K562 (cell line): ENCODE measurements at regions not wholly inside any gene's neighbourhood (a gene's known extent, or its start where the extent isn't known, plus 50 kb on each side); places are given as distances from the start of the nearest gene placed in this dataset.

Experiments
- ATAC-seq: fragments of 200-7000 bp; cut with Tn5 transposase; 3 replicates; pipeline ENCODE4 v1.9.1; 2020; ENCODE audit warnings: moderate library complexity
- BruUV-seq: library from RNA; stranded (reverse); fragments of 400-500 nt; replicated peaks from 2 replicates; lab custom pipeline; 2021; lab: Mats Ljungman, UMichigan
- CTCF ChIA-PET: fragments of 300-600 bp; formaldehyde crosslinking; extraction: SDS; loops from one replicate; lab custom pipeline; 2021; ENCODE audit warnings: low intra/inter-chr PET ratio; lab: Yijun Ruan, JAX
- POLR2A ChIA-PET: fragments of 300-600, 350-650 bp; sonication (Branson Sonifier 250); formaldehyde crosslinking; extraction: SDS; loops from one replicate; lab custom pipeline; 2021; ENCODE audit warnings: antibody characterized with exemption, inconsistent platforms; lab: Yijun Ruan, JAX
- DNase-seq, 4 experiments: peaks; one replicate each; pipeline versions ENCODE4 v3.0.0 to v3.0.0-alpha.2; 2011 to 2018; ENCODE audit warnings: low spot score in 3 of 4, mixed read lengths in 3 of 4; ENCODE audit errors: extremely low read depth in 1 of 4
- FAIRE-seq: peaks from 2 replicates; lab custom pipeline; 2011; peaks lifted over from hg19 to GRCh38; lab: Jason Lieb, UNC
- H2AFZ ChIP-seq: 2 replicates; pipeline ENCODE4 v1.6.0; 2011; ENCODE audit warnings: low read depth, low read length, control low read depth, inconsistent platforms
- H3K27ac ChIP-seq: fragments of 200-600 bp; 3 replicates; pipeline ENCODE4 v1.8.0; 2011; ENCODE audit warnings: low read depth, mild to moderate bottlenecking, control low read depth, inconsistent platforms, low read length, moderate library complexity, mixed read lengths; ENCODE audit errors: extremely low read depth
- H3K27me3 ChIP-seq, 2 experiments: fragments of 300-600 bp in 1 of 2; 2 replicates in 1 of 2; 3 replicates in 1 of 2; pipeline versions ENCODE4 v1.6.0 to v1.8.0; 2011; ENCODE audit warnings: inconsistent platforms in 2 of 2, low read length in 2 of 2, mild to moderate bottlenecking in 1 of 2, mixed read lengths in 1 of 2, moderate library complexity in 1 of 2; ENCODE audit not compliant: control insufficient read depth in 2 of 2, insufficient read depth in 2 of 2
- H3K36me3 ChIP-seq: fragments of 300-600 bp; 3 replicates; pipeline ENCODE4 v1.8.0; 2011; ENCODE audit warnings: mild to moderate bottlenecking, low read length, inconsistent platforms; ENCODE audit not compliant: control insufficient read depth, insufficient read depth
- H3K4me1 ChIP-seq, 2 experiments: fragments of 200-600 bp in 1 of 2; replicated peaks in 1 of 2; 2 replicates in 1 of 2; 3 replicates in 1 of 2; pipeline versions ENCODE4 v1.5.1 to v1.8.0; 2011; ENCODE audit warnings: inconsistent platforms in 2 of 2, low read length in 2 of 2, mild to moderate bottlenecking in 1 of 2, mixed read lengths in 1 of 2, moderate library complexity in 1 of 2; ENCODE audit not compliant: control insufficient read depth in 2 of 2, insufficient read depth in 2 of 2
- H3K4me2 ChIP-seq: 2 replicates; pipeline ENCODE4 v1.6.1; 2011; ENCODE audit warnings: low read length, control low read depth, inconsistent platforms, mixed read lengths; ENCODE audit not compliant: insufficient read depth
- H3K4me3 ChIP-seq: fragments of 200-600 bp; sonication (generic), shearing (Covaris generic); 2 replicates; pipeline ENCODE4 v1.5.1; 2016; ENCODE audit warnings: control low read depth, inconsistent platforms
- H3K79me2 ChIP-seq: fragments of 200-600 bp; 3 replicates; pipeline ENCODE4 v1.8.0; 2011; ENCODE audit warnings: low read length, inconsistent platforms; ENCODE audit not compliant: control insufficient read depth, insufficient read depth
- H3K9ac ChIP-seq, 2 experiments: 2 replicates each; pipeline versions ENCODE4 v1.6.0 to v1.6.1; 2011; ENCODE audit warnings: low read depth in 2 of 2, low read length in 2 of 2, control low read depth in 1 of 2, inconsistent platforms in 1 of 2, mild to moderate bottlenecking in 1 of 2, mixed read lengths in 1 of 2; ENCODE audit not compliant: insufficient read depth in 1 of 2
- H3K9me1 ChIP-seq: one replicate; pipeline ENCODE4 v1.6.0; 2011; ENCODE audit warnings: inconsistent platforms, mild to moderate bottlenecking, low read length, moderate library complexity; ENCODE audit not compliant: control insufficient read depth, insufficient read depth
- H3K9me3 ChIP-seq: replicated peaks from 2 replicates; pipeline ENCODE4 v1.5.1; 2011; ENCODE audit warnings: low read depth, low read length, inconsistent platforms; ENCODE audit not compliant: control insufficient read depth, insufficient read depth
- H4K20me1 ChIP-seq: replicated peaks from 2 replicates; pipeline ENCODE4 v1.6.1; 2011; ENCODE audit warnings: low read length, inconsistent platforms, mixed read lengths; ENCODE audit not compliant: control insufficient read depth, insufficient read depth
- CREB3 ChIP-seq: fragments of 450-650 bp; conservative IDR thresholded peaks from 2 replicates; pipeline ENCODE4 v1.6.1; 2016; ENCODE audit warnings: missing genetic modification characterization, low read depth, mild to moderate bottlenecking, missing compliant biosample characterization, moderate library complexity
- CTCF ChIP-seq, 3 experiments: IDR thresholded peaks in 2 of 3; conservative IDR thresholded peaks in 1 of 3; 2 replicates each; pipeline ENCODE4 v1.5.1; 2011 to 2012; ENCODE audit warnings: low read length in 3 of 3, mild to moderate bottlenecking in 3 of 3, control low read depth in 2 of 3, improper control_type of control experiment in 1 of 3, inconsistent platforms in 1 of 3, low read depth in 1 of 3, mixed read lengths in 1 of 3, moderate library complexity in 1 of 3; ENCODE audit not compliant: insufficient read depth in 2 of 3
- LEF1 ChIP-seq: fragments of 450-650 bp; IDR thresholded peaks from 2 replicates; pipeline ENCODE4 v1.6.1; 2016; ENCODE audit warnings: mild to moderate bottlenecking
- MCM7 ChIP-seq, 2 experiments: fragments of 450-650 bp; IDR thresholded peaks; 2 replicates each; pipeline ENCODE4 v1.6.1; 2016 to 2018
- PATZ1 ChIP-seq: fragments of 250-450 bp; sonication (Bioruptor Pico); IDR thresholded peaks from 2 replicates; pipeline ENCODE4 v1.5.0; 2020; ENCODE audit warnings: mild to moderate bottlenecking, borderline replicate concordance
- RAD21 ChIP-seq, 2 experiments: fragments of 250-450 bp in 1 of 2; fragments of 450-650 bp in 1 of 2; sonication (Bioruptor Pico) in 1 of 2; formaldehyde crosslinking in 1 of 2; IDR thresholded peaks in 1 of 2; conservative IDR thresholded peaks in 1 of 2; 2 replicates each; pipeline versions ENCODE4 v1.4.0 to v1.8.0; 2020 to 2022; ENCODE audit warnings: mild to moderate bottlenecking in 2 of 2, moderate library complexity in 1 of 2
- SMC3 ChIP-seq: conservative IDR thresholded peaks from 2 replicates; pipeline ENCODE4 v1.6.1; 2011; ENCODE audit warnings: low read depth, low read length, improper control_type of control experiment; ENCODE audit not compliant: insufficient read depth
- TRIM24 ChIP-seq, 2 experiments: fragments of 450-650 bp; IDR thresholded peaks; 2 replicates each; pipeline ENCODE4 v1.6.1; 2016
- YBX1 ChIP-seq: fragments of 450-650 bp; IDR thresholded peaks from 2 replicates; pipeline ENCODE4 v1.7.1; 2016; ENCODE audit warnings: mild to moderate bottlenecking
- WGBS: fragments of 100-300 bp; shearing (Covaris generic); methylation state at CpG from one replicate; pipeline ENCODE4 v1.1.6; 2016; ENCODE audit warnings: low coverage, mixed read lengths; ENCODE audit not compliant: insufficient coverage; ENCODE audit errors: missing lambda C conversion rate; 5-methylcytosine and 5-hydroxymethylcytosine counted together
- in situ Hi-C: fragments of 300-500 bp; cut with MboI; formaldehyde crosslinking; loops from 4 replicates; pipeline ENCODE4 v1.15.0; 2018; ENCODE audit warnings: inconsistent platforms, mixed read lengths
- intact Hi-C: fragments of 100-400 bp; cut with micrococcal nuclease; formaldehyde crosslinking; loops from 2 replicates; pipeline ENCODE4 v1.14.2; 2022

GRCh38 chr4:26069218-26069617 lies 155.2 kb downstream of the SMIM20 start:
- Histone ChIP-seq H2AFZ (no peak overlapping the region), H4K20me1 (no peaks in the 10 kb centered on the region), H3K9me3 (no peaks in the 10 kb centered on the region), H3K27me3 (peaks cover 2 to 21% of the 10 kb centered on the region in 2 experiments; a peak in 2 of 5 replicates), H3K79me2 (no peaks in the 10 kb centered on the region), H3K9me1 (no peaks in the 10 kb centered on the region), H3K4me3 (no peak overlapping the region), H3K27ac (no peak overlapping the region), H3K9ac (no peak overlapping the region), H3K36me3 (no peaks in the 10 kb centered on the region), H3K4me1 (peaks cover 0 to 2% of the 10 kb centered on the region in 2 experiments; a peak in 1 of 5 replicates), H3K4me2 (no peak overlapping the region)
- FAIRE-seq (no peak), DNase-seq (peak; percentile 23 to 45 (median 34)), ATAC-seq (peak; percentile 87)
- WGBS: 6% methylated on average over 4 of the region's 4 CpGs
- intact Hi-C loops: loop anchor here (5.0 kb wide), 1 partner anchor 338 kb away; no protein-coding TSS in a partner anchor
- ChIA-PET POLR2A (interaction anchor here (0.6 kb wide), 2 partner anchors 8 to 213 kb away, joined by 3 read pairs; no protein-coding TSS in a partner anchor), CTCF (interaction anchor here (0.6 kb wide), 1 partner anchor 341 kb away, joined by 3 read pairs; no protein-coding TSS in a partner anchor)
- peak; percentile 28 to 51 (median 45); a peak in 5 of 6 replicates for TF ChIP-seq CTCF (IDR thresholded peaks at IDR 0.05 in 2 of 3, conservative IDR thresholded peaks at IDR 0.05 in 1 of 3; ENCODE audit: insufficient read depth in 2 of 3, low read depth in 1 of 3, low read length in 3 of 3)
- TF ChIP-seq PATZ1: no peak
- no peak for TF ChIP-seq YBX1
- no peak for TF ChIP-seq LEF1
- TF ChIP-seq TRIM24 (IDR thresholded peaks at IDR 0.05): no peak
- 0 out of 2 replicates have a peak, but pooled peaks have one; percentile 9 for TF ChIP-seq SMC3
- TF ChIP-seq MCM7 (IDR thresholded peaks at IDR 0.05): no peak
- TF ChIP-seq RAD21 (CRISPR knock-in tag; conservative IDR thresholded peaks at IDR 0.05 in 1 of 2, IDR thresholded peaks at IDR 0.05 in 1 of 2): peak in 1 of 2 experiments; percentile 46; a peak in 2 of 4 replicates
- TF ChIP-seq CREB3 (tag): no peak
- no TSS peak for BruUV-seq
- in situ Hi-C loops: loop anchor here (25.0 kb wide), 1 partner anchor 343 kb away; no protein-coding TSS in a partner anchor
